Pons (tissue), 1 donor: ENCODE measurements at regions not wholly inside any gene's neighbourhood (a gene's known extent, or its start where the extent isn't known, plus 50 kb on each side); places are given as distances from the start of the nearest gene placed in this dataset.

Source experiments
- DNase-seq: peaks from one replicate; pipeline ENCODE4 v3.0.0-alpha.2; 2016; ENCODE audit warnings: low spot score

- DNase-seq = no peak
Observed at GRCh38 chr2:38171208-38171855, 95.4 kb upstream of the CYP1B1 start.

DNA sequence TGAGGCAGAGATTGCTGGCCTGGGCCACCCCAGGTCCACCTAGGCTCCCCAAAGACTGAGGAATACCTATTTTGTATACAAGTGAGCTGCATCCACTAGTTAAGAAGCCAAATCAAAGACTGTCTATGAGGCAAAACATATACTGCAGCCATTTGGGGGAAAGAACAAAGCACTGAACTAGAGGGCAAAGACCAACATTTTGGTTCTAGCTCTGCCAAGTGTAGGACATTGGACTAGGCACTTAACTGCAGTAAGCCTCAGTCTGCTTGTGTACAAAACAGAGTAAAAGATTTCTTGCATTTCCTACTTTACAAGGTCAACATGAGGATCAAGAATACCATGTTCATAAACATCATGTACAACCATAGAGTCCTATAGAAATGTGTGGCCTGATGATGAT, 94.8 kb upstream of the CYP1B1 start:
- no peak for DNase-seq

- DNase-seq = no peak
Observed at GRCh38 chr2:38170067-38170466, 94.1 kb upstream of the CYP1B1 start.

DNA sequence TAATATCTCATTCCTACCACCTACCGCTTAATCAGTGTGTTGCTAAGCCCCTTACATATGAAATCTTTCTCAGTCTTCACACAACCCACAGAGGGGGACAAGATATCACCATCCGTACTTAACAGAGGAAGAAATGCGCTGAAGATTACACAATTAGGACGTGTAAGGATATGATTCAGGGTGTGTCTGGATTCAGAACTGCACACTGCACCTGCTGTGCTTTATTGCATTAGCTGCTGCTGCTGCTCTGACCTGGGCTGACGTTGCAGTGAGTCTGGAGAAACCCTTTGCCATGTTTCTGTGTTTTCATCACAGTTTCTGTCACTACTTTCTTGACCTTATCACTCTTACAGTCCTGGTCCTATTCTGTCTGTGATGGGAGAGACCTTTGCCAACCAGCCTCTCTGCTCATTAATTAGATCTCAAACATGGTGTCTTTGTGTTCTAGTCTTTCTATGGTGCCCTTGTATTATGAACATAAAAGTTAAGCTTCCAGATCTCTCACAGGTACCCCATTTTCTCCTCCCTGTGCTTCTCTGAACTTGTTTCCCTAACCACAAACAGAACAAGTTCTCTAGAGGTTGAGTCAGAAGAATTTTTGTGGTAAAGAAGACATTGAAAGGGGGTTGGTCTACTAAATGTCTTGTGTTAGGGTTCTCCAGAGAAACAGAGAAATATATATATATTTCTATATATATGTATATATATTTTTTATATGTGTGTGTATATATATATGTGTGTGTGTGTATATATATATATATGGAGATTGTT, 92.9 kb upstream of the CYP1B1 start:
- DNase-seq = no peak

DNA sequence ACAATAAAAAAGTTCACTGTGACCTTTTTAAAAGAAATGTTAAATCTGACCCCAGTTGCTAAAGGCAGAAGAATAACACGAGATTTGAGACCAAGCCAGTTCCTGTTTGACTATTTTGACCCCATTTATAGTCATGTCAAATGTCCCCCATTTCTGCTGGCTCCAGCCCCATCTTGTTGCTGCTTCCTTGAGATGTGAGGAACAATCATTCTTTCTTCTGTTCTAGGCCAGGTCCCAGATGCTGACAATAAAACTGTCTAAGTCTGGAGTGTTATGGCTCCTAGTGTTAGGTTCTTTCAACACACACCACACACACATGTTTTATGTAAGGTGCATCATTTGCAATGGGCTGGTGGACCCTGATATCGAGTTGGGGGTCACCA, 92.0 kb upstream of the CYP1B1 start:
- DNase-seq = no peak

DNA sequence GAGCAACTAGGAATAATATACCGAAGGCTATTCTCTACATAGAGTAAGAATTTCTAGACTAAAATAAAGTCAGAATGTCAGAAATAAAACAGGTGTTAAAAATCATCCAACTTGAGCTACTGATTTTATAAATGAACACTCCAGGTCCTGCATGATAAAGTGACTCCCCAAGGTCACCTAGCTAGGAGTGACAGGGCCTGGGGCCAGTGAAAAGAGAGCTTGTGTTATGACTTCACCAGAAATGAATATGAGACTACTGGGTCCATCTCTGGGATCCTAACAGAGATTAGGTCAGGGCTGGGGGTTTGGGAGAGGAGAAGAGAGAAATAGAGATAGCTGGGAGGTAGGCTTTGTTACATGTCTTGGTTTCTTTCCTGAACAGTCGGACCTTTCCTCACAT, 89.7 kb upstream of the CYP1B1 start:
- no peak for DNase-seq

- no peak for DNase-seq
Observed at GRCh38 chr2:38164881-38165280, 88.9 kb upstream of the CYP1B1 start.

DNA sequence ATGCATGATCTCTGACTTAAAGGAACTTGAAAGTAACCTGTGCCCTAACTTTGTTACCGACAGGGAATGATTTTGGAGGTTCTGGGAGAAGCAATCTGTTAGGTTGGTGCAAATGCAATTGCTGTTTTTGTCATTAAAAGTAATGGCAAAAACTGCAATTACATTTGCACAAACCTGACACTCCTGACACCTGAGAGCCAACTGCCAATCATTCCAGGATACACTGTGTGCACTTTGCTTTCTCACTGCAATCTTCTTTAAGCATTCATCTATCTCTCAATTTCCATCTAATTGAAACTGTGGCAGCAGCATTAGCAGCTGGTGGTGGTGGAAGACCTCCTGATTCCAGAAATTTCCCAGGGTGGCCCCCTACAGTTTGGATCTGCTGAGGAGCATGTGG, 87.6 kb upstream of the CYP1B1 start:
- DNase-seq = no peak

- DNase-seq = no peak
Observed at GRCh38 chr2:38163006-38163405, 87.1 kb upstream of the CYP1B1 start.

GRCh38 chr2:38160516-38160915, 84.6 kb upstream of the CYP1B1 start:
- no peak for DNase-seq

DNA sequence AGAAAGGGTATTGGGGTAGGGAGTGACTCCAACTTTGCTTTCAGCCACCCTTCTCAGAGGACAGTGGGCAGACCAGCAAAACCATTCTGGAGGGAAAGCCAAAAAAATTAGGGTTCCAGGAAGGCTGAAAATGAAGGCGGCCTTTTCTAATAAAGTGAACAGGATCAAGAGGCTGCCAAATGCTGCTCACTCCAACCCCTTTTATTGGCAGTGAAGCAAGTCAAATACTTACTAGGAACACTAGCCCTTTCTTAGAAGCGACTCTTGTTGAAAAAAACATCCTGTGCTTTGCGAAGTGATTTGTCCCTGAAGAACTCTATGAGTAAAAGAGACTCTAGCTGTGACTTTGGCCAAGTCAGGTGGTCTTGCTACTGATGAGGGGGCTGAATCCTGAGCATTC, 83.6 kb upstream of the CYP1B1 start:
- peak; percentile 55 for DNase-seq

DNA sequence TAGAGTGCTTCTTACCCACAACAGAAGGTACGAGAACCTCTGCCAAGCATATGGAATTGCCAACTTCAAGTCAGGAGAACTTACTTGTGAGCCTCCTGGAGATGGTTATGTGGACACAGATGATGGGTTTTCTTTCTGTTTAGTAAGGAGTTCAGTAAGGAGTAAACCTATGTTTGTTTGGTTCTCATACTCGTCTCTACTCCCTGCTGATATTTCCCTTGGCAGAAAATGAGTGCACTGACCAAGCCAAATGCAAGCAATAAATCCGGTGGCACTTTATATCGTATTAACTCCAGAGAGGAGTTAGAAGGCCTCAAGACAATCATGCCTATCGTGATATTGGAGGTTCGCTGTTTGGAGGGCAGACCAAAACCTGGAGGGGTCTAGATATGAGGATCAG, 83.2 kb upstream of the CYP1B1 start:
- no peak for DNase-seq

- DNase-seq = no peak
Observed at GRCh38 chr2:38158378-38159118, 82.6 kb upstream of the CYP1B1 start.

GRCh38 chr2:38156436-38156835, 80.5 kb upstream of the CYP1B1 start:
- no peak for DNase-seq

- no peak for DNase-seq
Observed at GRCh38 chr2:38155015-38155414, 79.1 kb upstream of the CYP1B1 start.

DNA sequence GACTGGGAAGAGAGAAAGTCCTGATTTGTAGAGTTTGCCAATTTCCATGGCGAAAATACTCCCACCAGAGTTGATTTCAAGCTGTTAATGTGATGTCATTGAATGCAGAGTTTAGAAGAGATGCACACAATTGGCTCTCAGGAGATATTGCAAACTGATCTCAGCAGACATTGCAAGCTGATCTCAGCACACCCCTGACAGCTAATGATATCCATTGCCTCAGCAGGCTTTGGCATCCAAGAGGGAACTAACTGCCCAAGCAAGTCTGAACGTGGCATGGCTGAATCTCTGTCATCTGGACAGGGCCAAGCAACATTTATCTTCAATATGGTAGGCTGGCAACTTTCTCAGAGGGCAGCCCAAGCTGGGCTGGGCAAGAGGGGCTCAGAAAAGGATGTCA, 78.4 kb upstream of the CYP1B1 start:
- DNase-seq = no peak

DNA sequence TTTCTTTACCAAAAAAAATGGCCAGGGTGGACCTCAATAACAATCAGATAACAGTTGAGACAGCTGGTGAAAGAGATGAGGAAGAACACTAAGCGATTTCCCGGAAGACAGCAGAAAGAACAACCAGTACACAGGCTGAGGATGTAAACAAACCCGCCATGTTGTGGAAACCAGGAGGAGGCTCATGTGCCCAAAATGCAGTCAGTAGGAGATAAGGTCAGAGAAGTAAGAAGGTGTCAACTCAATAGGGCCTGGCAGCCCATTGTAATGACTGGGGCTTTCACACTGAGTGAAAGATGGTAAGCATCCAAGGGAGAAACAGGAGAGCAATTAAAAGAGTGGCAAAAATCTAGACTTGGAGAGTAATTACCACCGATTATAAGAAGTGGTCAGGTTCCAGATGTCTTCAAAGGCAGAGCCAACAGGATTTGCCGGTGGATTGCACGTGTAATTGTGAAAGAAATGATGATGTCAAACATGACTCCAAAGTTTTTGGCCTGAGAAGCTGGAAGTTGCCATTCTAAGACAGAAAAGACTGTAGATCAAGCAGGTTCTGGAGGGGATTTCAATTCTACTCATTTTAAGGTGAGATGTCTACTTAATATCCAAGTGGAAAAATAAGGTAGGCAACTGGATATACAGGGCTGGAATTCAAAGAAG, 77.7 kb upstream of the CYP1B1 start:
- no peak for DNase-seq

DNA sequence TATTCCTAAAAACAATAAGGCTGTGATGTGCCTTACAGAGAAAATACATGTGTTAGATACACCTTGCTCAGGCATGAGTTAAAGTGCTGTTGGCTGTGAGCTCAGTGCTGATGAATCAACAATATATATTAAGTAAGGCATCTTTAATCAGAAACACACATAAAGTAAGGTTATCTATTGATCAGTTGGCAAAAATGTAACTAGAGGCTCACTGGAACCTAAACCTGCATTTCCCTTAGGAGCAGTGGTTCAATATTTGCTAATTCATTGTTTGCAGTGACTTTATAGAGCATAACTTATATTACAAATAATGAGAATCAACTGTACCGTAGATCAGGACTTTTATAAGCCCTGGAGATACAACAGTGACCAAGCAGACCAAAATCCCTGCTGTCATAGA, 77.0 kb upstream of the CYP1B1 start:
- DNase-seq = no peak

GRCh38 chr2:38152035-38152434, 76.1 kb upstream of the CYP1B1 start:
- no peak for DNase-seq

DNA sequence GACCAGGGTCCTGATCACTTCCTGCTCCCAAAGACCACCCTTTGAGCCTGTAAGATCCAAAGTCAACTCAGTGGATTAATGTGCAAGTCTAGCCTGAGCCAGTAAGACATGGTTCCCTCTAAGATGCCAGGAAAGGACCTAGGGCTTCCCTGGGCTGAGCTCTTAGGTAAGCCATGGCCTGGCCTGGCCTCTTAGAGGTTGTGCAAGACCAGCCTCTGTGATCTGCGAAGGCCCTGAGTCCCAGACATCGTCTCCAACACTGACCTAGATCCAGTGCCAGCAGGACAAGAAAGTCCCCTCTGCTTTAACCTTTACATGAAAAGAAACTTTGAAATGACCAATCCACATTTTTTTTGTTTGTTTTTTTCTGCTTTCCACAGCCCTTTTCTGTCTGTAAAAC, 73.6 kb upstream of the CYP1B1 start:
- no peak for DNase-seq

DNA sequence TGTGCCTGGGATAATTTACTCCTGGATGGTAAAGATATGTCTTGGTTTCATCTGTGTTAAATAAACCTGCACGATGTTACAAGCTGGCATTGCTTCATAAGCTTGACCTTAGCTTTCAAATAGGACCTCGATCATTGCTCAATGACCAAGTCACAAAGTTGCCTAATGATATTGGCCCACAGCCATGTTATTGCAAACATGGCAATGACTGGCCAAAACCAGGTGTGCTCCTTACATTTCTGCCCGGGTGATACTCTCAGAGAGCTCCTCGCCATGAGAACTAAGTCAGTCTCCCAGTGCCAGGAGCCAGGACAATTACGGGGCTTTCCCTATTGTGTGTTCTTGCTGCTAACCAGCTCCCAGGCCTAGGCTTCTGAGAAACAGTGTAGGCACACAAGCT, 72.5 kb upstream of the CYP1B1 start:
- DNase-seq = no peak

DNA sequence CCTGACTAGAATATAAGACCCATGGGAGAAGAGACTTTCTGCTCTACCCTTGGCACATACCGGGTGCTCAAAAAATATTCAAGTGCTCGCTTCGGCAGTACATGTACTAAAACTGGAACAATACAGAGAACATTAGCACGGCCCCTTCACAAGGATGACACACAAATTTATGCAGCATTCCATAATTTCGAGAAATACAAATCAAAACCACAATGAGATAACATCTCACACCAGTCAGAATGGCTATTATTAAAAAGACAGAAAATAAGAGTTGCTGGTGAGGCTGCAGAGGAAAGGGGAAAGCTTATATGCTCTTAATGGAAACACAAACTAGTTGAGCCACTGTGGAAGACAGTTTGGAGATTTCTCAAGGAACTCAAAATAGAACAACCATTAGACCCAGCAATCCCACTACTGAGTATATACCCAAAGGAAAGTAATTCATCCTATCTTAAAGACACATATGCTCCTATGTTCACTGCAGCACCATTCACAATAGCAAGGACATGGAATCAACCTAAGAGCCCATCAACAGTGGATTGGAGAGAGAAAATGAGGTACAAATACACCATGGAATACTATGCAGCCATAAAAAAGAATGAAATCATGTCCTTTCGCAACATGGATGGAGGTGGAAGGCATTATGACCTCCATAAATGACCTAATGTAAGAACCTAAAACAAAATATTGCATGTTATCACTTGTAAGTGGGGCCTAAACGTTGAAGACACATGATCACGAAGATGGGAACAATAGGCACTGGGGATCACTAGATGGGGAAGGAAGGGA, 71.6 kb upstream of the CYP1B1 start:
- DNase-seq = no peak
